Neuron (in vitro differentiated cells): ENCODE measurements at regions not wholly inside any gene's neighbourhood (a gene's known extent, or its start where the extent isn't known, plus 50 kb on each side); places are given as distances from the start of the nearest gene placed in this dataset.

Experiments used
- H2AFZ ChIP-seq: one replicate; pipeline ENCODE4 v1.6.1; 2013; ENCODE audit warnings: low read depth, mild to moderate bottlenecking, inconsistent platforms, low read length, moderate library complexity
- H3K27me3 ChIP-seq: one replicate; pipeline ENCODE4 v1.6.1; 2013; ENCODE audit warnings: low read length; ENCODE audit not compliant: insufficient read depth
- H3K36me3 ChIP-seq: one replicate; pipeline ENCODE4 v1.6.1; 2013; ENCODE audit warnings: low read length; ENCODE audit not compliant: insufficient read depth
- H3K4me1 ChIP-seq: one replicate; pipeline ENCODE4 v1.6.1; 2013; ENCODE audit warnings: low read length; ENCODE audit not compliant: insufficient read depth
- H3K4me3 ChIP-seq: 2 replicates; pipeline ENCODE4 v1.5.1; 2013; ENCODE audit warnings: mild to moderate bottlenecking, low read length, moderate library complexity
- H3K9me3 ChIP-seq: one replicate; pipeline ENCODE4 v1.6.1; 2013; ENCODE audit warnings: low read length

DNA sequence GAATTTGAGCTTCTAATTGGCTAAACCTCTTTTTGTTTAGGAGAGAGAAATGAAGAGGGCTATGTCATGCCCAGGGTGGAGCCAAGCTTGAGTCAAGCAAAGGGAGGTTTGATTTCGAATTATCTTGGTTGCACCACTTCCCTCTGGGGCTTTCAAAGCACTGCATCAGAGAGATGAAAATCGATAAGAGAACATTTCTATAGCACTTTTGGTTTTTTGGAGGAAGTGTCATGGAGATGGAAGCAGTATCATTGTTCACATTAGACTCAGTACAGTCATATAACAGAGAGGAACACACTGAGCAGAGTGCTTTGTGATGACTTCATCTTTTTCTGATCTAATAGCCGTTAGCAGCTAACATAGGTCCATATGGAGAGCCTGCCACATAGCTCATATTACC, 120.3 kb upstream of the UXS1 start:
- Histone ChIP-seq H3K4me3 (no peak overlapping the region), H2AFZ (no peak overlapping the region), H3K4me1 (no peaks in the 10 kb centered on the region), H3K27me3 (no peaks in the 10 kb centered on the region), H3K36me3 (no peaks in the 10 kb centered on the region), H3K9me3 (no peaks in the 10 kb centered on the region)

DNA sequence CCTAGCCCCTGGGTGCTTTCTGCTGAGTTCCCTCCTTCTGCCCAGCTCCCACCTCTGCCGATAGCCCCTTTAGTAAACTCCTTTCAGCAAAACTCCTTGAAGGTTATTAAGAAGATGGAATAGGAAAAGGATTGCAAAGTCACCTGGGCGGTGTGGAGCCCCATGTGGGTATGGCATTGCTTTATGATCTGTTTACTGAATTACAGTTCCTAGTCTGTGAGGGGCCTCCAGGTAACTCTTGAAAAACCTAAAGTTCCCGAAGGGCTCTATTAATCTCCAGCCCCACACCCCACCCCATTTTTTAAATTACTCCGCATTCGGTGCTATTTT, 116.9 kb upstream of the UXS1 start:
- no peak overlapping the region for H2AFZ ChIP-seq
- H3K27me3 ChIP-seq, result no peaks in the 10 kb centered on the region
- no peaks in the 10 kb centered on the region for H3K36me3 ChIP-seq
- H3K9me3 ChIP-seq, result no peaks in the 10 kb centered on the region
- H3K4me1 ChIP-seq, result no peaks in the 10 kb centered on the region
- no peak overlapping the region for H3K4me3 ChIP-seq

- no peak overlapping the region for H3K4me3 ChIP-seq
- no peaks in the 10 kb centered on the region for H3K4me1 ChIP-seq
- H3K27me3 ChIP-seq, result no peaks in the 10 kb centered on the region
- no peak overlapping the region for H2AFZ ChIP-seq
- no peaks in the 10 kb centered on the region for H3K9me3 ChIP-seq
- H3K36me3 ChIP-seq, result no peaks in the 10 kb centered on the region
These were observed 113.8 kb upstream of the UXS1 start for GRCh38 chr2:106307860-106308259.

GRCh38 chr2:106306387-106306786, 112.3 kb upstream of the UXS1 start:
- no peaks in the 10 kb centered on the region for H3K36me3 ChIP-seq
- no peak overlapping the region for H3K4me3 ChIP-seq
- no peaks in the 10 kb centered on the region for H3K4me1 ChIP-seq
- H3K9me3 ChIP-seq, result no peaks in the 10 kb centered on the region
- H3K27me3 ChIP-seq, result no peaks in the 10 kb centered on the region
- H2AFZ ChIP-seq, result no peak overlapping the region

DNA sequence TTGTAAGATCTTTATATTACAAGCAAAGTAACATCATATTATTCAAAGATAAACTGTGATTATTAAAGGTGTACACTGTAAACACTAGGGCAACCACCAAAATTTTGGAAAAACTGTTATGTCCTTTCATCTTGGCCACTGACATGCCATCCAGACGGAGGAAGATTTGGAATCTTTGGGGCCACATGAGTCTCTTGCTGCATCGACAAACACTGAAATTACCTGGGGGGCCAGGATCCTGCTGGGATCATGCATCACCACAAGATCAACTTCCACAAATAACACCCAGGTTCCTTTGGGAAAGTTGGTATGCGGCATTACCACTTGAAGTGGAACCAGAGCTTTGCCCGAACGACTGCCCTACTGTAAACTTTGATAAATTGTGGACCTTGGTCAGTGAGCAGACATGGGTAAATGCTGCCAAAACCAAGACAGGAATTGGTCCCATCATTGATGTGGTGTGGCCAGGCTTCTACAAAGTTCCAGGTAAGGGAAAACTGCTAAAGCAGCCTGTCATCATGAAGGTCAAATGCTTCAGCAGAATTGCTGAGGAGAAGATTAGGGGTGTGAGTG, 110.6 kb upstream of the UXS1 start:
- no peaks in the 10 kb centered on the region for H3K9me3 ChIP-seq
- H3K4me3 ChIP-seq, result no peak overlapping the region
- H3K4me1 ChIP-seq, result no peaks in the 10 kb centered on the region
- no peaks in the 10 kb centered on the region for H3K36me3 ChIP-seq
- no peaks in the 10 kb centered on the region for H3K27me3 ChIP-seq
- no peak overlapping the region for H2AFZ ChIP-seq

GRCh38 chr2:106299696-106300095, 105.6 kb upstream of the UXS1 start:
- Histone ChIP-seq H3K4me1 (no peaks in the 10 kb centered on the region), H3K27me3 (no peaks in the 10 kb centered on the region), H3K9me3 (no peaks in the 10 kb centered on the region), H2AFZ (no peak overlapping the region), H3K4me3 (no peak overlapping the region), H3K36me3 (no peaks in the 10 kb centered on the region)

DNA sequence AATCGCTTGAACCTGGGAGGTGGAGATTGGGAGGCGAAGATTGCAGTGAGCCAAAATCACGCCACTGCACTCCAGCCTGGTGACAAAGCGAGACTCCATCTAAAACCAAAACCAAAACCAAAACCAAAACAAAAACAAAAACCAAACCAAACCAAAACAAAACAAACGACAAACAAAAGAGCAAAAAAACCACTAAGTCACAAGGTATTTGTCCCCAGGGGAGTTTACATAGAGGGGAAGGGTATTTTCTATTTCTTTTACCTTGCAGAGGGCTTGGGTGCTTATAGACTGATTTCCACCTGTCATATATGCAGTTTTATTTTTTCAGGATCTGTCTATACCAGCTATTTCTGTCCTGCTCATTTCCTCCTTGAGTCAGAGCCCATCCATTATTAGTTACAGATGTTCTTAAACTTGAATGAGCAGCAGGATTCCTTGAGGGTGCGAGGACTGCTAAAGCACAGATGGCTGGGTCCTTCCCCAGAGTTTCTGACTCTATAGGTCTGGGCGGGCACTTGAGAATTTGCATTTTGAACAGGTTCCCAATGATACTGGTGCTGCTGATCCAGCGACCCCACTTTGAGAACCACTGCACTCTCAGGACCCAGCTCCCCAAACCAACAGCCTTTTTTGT, 102.2 kb upstream of the UXS1 start:
- Histone ChIP-seq H3K4me3 (no peak overlapping the region), H2AFZ (no peak overlapping the region), H3K36me3 (no peaks in the 10 kb centered on the region), H3K9me3 (no peaks in the 10 kb centered on the region), H3K4me1 (no peaks in the 10 kb centered on the region), H3K27me3 (no peaks in the 10 kb centered on the region)

DNA sequence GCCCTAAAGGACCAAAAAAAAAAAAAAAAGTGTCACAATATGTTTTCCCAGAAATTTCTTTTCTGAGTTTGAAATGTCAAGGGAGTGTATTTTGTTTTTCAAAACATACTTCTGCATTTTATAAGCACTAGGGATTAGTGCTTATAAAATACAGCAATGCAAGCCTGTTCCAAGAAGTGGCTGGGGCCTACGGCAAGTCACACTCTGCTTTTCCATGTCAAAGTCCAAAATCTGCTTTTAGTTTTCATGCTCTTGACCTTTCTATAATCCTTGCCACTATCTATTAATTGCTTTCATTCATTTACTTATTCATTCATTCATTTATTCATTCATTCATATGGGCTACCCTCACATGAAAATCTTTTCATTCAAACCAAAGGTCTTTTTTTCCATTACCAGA, 100.1 kb upstream of the UXS1 start:
- H3K36me3 ChIP-seq, result no peaks in the 10 kb centered on the region
- H3K9me3 ChIP-seq, result no peaks in the 10 kb centered on the region
- H3K27me3 ChIP-seq, result no peaks in the 10 kb centered on the region
- no peaks in the 10 kb centered on the region for H3K4me1 ChIP-seq
- H3K4me3 ChIP-seq, result no peak overlapping the region
- H2AFZ ChIP-seq, result no peak overlapping the region

GRCh38 chr2:106293271-106293783, 99.2 kb upstream of the UXS1 start:
- no peak overlapping the region for H3K4me3 ChIP-seq
- H3K4me1 ChIP-seq, result no peaks in the 10 kb centered on the region
- H2AFZ ChIP-seq, result no peak overlapping the region
- no peaks in the 10 kb centered on the region for H3K36me3 ChIP-seq
- no peaks in the 10 kb centered on the region for H3K27me3 ChIP-seq
- H3K9me3 ChIP-seq, result no peaks in the 10 kb centered on the region

DNA sequence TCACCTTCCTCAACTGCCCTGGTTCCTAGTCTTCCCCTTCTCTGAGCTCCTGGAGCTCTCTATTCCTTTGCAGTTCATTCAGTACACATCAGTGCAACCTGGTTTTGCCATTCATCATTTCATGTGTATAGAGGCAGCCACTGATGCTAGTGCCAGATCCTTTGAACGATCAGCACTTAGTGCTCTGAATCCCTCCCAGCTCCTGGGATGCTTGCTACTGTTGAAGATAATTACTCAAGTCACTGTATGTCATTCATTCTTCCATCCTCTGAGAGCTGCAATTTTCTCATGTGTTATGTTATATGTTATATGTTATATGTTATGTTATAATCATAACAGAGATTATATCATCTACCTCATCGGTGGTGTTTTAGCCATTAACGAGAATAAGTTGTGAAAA, 98.5 kb upstream of the UXS1 start:
- H3K4me3 ChIP-seq, result no peak overlapping the region
- H3K27me3 ChIP-seq, result no peaks in the 10 kb centered on the region
- no peak overlapping the region for H2AFZ ChIP-seq
- H3K9me3 ChIP-seq, result no peaks in the 10 kb centered on the region
- H3K4me1 ChIP-seq, result no peaks in the 10 kb centered on the region
- H3K36me3 ChIP-seq, result no peaks in the 10 kb centered on the region

GRCh38 chr2:106288873-106289272, 94.8 kb upstream of the UXS1 start:
- peaks cover 16% of the 10 kb centered on the region for H3K4me1 ChIP-seq
- H2AFZ ChIP-seq, result no peak overlapping the region
- no peaks in the 10 kb centered on the region for H3K27me3 ChIP-seq
- no peaks in the 10 kb centered on the region for H3K36me3 ChIP-seq
- H3K4me3 ChIP-seq, result no peak overlapping the region
- H3K9me3 ChIP-seq, result no peaks in the 10 kb centered on the region

GRCh38 chr2:106285237-106285829, 91.2 kb upstream of the UXS1 start:
- no peak overlapping the region for H3K4me3 ChIP-seq
- no peaks in the 10 kb centered on the region for H3K27me3 ChIP-seq
- no peaks in the 10 kb centered on the region for H3K9me3 ChIP-seq
- H3K36me3 ChIP-seq, result no peaks in the 10 kb centered on the region
- no peak overlapping the region for H2AFZ ChIP-seq
- peaks cover 50% of the 10 kb centered on the region for H3K4me1 ChIP-seq

DNA sequence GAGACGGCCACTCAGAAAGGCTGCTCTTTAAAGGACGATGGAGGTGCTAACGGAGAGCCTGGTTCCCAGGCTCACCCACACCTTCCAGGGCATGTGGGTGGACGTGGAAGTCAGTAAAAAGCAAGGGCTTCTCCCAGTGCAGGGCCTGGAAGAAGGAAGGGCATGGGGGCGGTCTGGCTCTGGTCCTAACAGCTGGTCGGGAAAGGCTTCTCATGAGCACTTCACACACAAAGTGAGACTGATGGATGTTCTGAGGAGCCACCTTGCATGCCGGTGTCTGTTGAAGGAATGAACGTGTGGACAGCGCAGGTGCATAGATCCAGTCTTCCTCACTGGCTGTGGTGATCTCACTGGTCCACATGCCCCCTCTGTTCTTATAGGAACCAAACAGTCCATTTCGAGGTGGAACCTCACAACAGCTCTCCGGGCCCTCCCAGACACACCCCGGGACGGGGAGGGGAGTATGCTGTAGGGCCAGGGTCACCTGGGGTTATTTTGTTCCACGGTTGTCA, 90.6 kb upstream of the UXS1 start:
- Histone ChIP-seq H3K4me1 (peaks cover 56% of the 10 kb centered on the region), H3K4me3 (no peak overlapping the region)

More for the DNA sequence above, 90.6 kb upstream of the UXS1 start:
- Histone ChIP-seq H3K27me3 (no peaks in the 10 kb centered on the region), H3K9me3 (no peaks in the 10 kb centered on the region), H2AFZ (no peak overlapping the region), H3K36me3 (no peaks in the 10 kb centered on the region)
